GM19463 (cell line): ENCODE measurements at regions not wholly inside any gene's neighbourhood (a gene's known extent, or its start where the extent isn't known, plus 50 kb on each side); places are given as distances from the start of the nearest gene placed in this dataset.

Source experiments
- ATAC-seq: cut with Tn5 transposase; IDR thresholded peaks from one replicate; pipeline ENCODE4 v1.9.1; 2021; ENCODE audit warnings: mild to moderate bottlenecking, moderate library complexity; ENCODE audit not compliant: unreplicated experiment

DNA sequence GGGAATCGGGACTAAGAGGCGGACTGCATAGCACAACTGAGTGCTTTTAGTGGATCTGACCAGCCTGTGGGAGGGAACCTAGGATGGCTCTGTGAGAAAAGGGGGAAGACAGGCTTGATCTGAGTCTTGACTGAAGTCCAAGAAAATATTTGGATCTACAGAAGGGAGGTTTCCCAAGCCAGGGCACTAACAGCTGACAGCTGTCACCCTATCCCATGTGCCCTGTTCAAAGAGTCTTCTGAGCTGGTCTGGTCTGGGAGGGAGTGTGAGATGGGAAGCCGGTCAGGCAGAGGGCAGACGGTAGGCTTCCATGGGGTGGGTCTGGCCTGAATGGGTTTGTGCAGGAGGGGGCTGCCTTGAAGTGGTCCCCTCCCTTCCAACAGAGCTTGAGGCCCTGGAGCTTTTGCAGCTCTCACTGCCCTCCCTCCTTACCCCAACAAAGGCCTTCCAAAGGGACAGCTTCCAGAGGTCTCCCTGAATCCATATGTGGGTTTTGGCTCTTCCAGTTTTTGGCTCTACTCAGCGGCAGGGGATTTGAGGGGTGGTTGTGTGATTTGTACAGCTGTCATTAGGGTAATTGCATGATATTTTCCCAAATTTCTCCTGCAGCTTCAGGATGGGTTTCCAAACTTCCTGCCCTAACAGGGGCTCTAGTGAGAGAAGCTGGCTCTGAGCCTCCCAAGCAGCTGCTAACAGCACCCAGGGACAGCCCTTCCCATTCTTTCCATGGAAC is 643.7 kb downstream of the BCOR start:
- ATAC-seq, result no peak

DNA sequence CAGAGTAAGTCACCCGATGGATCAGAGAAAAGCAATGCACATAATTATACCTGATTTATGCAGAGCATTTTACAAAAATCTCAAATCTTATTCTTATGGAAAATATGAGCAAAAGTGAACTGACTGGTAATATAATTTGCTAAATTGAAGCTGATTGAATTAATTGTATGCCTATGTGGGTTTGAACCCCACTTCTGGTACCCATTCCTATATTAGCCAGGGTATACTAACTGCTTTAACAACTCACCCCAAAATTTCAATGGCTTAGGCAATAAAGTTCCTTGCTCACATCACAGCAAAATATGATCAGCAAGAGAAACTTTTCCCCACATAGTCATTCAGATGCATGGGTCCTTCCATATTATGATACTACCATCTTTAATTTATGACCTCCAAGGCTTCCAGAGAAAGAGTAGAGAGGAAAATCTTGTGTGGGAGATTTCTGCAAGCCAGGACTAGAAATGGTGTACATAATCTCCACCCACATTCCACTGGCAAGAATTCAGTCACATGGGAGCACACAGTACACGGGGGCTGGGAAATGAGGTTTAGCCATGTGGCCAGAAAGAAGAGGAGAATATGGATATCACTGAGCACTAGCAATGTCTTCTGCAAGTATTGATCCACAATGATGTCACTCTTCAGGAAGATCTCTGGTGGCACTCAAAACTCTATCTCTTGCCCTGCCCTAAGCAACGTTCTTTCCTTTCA is 640.7 kb downstream of the BCOR start:
- no peak for ATAC-seq

DNA sequence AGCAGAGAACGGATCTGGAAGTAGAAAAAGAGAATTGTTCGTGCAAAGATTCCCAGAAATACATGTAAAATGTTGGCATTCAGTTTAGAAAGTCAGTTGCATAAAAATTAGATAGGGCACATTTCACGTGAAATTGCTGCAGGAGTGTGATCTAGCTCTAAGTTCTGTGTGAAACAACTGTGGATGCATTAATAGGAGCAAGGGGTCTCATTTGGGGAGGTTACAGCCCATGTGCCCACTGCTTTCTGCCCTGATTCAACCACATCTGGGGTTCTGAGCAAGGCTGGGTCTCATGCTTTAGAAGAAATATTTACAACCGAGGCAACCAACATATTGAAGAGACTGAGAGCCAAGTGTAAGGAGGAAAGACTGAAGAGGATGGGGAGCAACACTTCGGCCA is 639.0 kb downstream of the BCOR start:
- ATAC-seq, result no peak

DNA sequence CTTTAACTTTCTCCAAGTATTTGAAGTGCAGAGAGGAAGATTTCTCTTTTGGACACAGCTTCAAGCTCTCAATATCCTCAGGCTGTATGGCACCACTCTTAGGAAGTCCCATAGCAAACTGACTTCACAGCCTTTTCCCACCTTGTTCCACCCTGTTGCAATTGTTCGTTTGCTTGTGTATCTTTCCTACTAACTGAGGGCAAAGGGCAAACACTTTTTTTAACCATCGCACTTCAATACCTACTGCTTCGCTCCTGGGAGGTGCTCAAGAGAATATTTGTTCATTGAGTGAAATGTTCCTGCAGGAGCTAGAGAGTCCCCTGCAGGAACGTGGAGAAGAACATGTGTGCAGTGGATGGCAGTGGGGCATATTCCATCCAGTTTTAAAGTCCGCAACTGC is 638.6 kb downstream of the BCOR start:
- ATAC-seq, result no peak

DNA sequence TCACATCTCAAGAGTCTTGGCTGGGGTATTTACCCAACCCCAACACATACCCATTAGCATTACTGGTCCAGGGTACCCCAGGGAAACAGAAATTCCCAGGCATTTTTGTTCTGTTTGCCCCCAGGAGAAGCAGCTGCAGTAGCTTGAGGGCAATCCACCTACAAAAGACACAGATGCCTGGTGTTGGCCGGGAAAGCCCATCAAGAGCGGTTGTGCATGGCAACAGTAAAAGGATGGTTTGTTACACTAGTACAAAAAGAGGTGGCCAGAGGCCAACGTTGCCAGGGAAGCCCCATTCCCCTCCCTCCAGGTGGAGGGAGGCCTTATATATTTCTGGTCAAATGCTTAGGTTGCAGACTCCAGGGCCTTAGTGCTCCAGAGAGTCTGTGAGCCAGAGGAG is 637.8 kb downstream of the BCOR start:
- ATAC-seq, result no peak

DNA sequence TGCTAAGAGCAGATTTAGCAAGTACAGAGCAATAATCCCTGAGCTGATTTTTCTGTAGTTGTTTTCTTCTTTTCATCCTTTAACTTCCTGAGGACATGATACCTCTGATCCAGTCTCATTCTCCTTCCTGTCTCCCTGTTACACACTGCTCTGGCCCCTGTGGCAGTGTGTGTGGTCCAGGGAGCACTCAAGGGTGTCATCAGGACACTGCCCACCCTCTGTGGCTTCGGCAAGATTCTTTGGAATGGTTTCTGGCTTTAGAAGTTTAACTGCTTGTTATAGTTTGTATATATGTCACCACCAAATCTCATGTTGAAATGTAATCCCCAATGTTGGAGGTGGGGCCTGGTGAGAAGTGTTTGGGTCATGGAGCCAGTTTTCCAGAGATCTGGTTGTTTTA is 637.3 kb downstream of the BCOR start:
- no peak for ATAC-seq

DNA sequence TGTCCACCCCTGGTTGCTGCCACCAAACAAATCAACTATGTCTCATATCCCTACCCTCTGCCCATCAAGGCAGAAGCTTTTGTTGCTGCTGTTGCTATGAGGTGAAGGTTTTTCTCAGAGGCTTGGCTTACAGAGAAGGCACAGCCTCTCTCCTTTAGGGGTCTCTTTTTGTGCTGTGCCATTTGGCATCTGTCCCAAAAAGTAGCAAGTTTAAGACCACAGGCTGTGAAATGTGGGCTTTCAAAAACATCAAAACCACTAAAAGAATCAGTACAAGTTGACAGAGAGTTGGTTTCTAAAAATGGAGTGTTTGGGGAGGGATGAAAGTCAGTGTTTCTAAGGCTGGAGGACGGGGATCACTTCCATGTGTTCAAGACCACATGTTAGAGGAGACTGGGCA is 634.9 kb downstream of the BCOR start:
- no peak for ATAC-seq

DNA sequence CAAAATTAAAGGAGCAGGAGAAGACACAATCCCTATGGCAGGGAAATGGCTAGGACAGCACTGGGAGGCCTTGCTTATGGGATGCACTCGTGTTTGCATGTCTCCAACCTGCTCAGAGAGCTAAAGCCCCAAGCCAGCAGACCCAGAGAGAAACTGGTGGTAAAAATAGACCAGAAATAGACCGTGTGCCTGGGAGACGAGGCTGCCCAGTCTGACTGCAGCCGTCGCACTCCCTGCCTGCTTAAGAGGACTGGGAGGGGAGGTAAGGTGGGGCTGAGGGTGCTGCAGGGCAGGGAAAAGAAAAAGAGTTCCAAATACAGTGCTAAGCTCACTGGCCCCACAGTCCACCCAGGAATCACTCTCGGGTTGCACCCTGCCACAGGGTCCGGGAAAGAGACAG is 633.5 kb downstream of the BCOR start:
- no peak for ATAC-seq

DNA sequence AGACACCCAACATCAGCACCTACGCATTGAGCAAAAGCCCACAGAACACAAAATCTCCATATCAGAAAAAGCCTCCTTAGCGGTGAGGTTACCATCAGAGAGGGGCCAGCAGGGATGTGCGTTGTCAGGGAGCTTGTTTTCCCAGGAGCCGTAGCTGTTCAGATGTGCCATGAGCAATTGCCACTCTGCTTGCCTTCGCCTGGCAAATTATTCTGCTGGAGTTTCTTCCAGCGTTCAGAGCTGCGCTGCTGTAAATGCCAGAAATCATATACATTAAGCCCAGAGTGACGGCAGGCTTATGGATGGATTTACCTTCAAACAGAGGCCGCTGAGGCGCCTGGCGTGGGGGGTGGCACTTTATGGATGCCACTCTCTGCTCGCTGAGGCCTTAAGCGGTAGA is 632.3 kb downstream of the BCOR start:
- no peak for ATAC-seq

DNA sequence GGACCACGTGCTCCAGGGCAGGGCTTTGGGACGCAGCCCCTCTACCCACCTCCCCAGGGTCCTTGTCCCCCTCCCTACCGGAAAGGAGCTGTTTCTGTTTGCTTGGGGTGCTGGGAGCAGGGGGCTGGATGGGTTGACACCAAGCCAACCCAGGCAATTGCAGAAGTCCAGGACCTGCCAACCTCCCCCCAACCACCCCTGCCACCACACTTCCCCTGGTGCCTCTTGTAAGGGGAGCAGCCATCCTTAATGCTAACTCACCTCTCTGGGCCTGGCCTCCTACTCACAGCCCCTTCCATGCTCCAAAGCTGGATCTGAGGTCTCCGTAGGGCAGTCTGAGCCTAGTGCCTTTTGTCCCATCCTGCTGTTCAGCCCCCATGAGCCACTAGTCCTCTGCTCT is 631.9 kb downstream of the BCOR start:
- ATAC-seq, result no peak

DNA sequence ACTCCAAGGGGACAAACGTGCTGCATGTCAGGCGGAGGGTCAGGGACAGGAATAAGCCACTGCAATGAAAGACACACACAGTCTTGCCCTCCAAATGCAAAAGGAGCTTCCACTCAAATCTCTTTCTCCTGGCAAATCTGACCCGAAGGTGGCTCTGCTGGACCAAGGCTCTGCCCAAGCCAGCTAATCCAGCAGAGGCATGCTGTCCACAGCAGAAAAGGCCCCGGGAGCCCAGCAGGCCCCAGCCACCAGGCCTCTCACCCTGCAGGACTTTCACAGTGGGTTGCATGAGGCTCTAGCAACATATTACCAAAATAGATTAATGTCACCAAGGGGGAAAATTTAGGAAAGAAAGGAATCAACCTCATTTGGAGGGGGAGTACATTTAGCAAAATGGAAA is 628.6 kb downstream of the BCOR start:
- ATAC-seq, result no peak

DNA sequence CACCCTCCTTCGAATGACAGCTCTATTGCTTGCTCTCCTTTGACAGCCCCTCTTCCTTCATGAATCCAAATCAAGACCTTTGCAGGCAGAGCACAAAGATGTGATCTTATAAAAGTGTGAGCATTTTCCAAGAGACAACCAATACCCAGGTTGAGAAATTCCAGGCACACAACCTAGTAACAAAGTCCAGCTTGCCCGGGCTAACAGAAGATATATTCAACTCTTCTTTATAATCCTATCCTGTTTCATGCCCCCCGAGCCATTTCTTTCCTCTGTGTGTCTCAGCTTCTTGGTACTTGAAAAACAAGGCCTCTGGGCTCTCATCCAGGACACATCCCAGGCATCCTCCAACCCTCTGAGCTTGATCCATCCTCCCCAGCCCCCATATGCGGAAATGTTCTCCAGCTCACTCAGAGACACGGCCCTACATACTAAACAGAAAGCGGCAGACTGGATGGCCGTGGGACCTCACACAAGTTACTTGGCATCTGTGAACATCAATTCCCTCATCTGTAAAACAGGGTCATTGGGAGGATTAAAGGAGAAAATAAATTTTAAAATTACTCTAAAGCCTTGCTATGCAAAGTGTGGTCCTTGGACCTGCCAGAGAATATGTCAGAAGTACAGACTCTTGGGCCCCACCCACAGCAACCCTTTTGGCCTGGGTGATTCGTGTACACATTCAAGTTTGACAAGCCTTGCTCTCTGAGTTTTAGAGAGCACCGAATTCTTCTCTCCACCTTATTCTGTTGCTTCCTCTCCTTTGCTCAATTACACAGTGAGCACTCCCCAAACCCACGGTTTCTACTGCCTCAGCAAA is 627.0 kb downstream of the BCOR start:
- no peak for ATAC-seq

DNA sequence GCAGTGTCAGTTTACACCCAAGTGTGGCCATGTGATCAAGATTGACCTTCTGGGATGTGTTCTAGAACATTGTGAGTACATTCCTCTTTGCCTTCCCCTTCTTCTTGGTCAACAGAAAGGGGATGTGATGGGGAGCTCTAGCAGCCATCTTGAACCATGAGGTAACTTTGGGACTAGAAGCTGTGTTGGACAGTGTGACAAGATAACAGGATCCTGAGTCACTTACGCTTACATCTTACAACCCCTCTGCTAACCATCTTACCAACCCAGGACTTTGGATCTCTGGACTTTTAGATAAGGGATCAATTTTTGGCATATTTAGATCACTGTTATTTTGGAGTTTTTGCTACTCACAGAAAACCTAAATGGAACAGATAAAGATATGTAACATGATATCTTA is 625.6 kb downstream of the BCOR start:
- ATAC-seq, result no peak

DNA sequence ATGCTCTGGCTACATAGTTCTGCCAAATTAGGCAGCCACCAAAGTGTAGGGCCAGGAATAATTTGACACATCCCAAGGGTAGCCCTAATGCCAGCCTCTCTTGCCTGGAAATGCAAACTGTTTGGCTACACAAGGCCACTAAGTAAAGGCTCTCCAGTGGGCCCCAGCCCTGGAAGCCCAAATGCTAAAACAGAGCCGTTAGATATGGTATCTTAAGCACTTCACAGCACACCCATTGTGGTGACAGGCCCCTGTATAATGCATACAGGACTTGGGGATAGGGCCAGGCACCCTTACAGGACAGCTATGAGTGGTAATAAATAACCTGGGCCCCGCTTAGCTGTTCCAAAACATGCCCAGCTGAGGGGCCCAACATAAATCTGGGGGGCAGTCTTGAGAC is 623.9 kb downstream of the BCOR start:
- ATAC-seq, result no peak

DNA sequence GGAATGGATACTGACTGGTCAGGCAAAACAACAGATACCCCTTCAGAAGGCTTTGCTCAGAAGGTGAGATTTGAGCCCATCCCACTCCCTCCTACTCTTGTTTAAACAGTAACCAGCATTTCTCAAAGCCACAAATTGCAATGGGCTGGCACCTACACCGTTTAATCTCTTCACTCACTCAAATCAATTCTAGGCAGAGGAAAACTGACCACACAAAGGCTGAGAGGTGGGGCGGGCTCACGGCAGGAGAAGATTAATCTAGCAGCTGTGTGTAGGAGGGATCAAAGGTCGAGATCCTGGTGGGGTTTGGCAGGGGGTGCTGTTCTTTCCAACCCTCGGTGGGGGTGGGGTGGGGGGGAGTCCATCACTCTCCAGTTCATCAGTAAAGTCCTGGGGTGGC is 622.4 kb downstream of the BCOR start:
- ATAC-seq, result no peak

DNA sequence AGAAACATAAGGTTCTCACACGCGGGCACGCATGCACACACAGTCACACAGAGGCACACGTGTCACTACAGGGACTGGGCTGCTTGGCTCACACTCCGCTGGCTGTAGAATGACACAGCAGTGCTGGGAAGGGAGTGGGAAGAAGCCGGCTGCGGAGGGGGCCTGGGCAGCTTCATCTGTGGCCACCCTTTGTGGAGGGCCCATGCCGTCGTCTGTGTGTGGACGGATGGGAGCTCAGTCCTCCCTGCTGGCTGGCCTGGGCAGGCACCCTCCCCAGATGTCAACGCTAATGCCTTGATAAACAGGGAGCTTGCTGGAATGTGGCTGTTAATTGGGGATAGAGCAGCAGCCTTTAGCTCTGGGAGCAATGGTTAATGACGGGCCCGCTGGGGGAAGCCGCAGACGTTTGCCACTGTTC is 621.1 kb downstream of the BCOR start:
- ATAC-seq, result no peak

DNA sequence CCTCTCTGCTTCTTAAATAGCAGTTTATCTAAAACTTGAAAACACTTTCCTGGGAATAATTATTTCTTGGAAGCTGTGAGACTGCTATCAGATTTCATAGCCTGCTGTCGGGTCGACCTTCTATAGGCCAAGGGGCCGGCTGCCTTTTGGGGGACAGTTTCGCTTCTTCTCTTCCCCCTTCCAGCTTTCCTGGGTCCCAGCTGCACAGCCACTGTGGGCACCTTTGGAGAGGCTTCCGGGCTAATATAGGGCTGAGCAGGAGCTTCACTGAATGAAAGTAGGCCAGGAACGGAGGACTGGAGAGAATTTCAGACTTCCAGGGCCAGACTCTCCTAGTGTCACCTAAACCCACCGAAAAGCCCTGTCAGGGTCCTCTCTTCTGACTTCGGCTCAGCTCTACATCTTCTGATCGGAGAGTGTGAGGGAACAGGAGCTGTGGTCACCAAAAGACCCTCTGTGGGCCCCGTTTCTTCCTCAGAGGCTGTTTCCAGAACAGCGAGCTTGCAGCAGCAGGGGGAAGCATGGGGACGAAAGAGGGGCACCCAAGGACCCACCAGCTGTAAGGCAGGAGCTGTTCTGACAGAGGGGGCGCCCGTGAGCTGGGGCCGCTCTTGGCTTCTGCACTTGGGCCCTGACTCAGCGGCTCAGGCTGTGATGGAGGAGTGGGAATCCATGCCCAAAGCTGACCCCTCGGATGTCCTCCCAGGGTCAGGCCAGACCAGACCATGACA is 620.6 kb downstream of the BCOR start:
- ATAC-seq, result no peak

DNA sequence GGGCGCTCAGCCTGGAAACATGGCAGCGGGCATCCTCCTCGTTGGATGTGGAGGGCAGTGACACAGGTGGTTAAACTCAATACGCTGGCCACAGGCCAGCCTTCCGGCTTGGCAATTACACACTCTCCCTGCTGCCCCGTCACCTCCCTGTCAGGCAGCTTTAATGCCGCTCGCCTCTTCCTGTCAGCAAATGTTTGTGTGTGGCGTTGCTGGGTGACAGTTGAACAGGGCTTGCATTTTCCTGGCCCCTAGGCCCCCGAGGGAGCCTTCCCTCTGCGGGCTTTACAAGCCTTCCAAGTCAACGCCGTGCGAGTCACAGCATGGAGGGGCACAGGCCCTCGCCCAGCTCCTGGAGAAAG is 620.0 kb downstream of the BCOR start:
- no peak for ATAC-seq

DNA sequence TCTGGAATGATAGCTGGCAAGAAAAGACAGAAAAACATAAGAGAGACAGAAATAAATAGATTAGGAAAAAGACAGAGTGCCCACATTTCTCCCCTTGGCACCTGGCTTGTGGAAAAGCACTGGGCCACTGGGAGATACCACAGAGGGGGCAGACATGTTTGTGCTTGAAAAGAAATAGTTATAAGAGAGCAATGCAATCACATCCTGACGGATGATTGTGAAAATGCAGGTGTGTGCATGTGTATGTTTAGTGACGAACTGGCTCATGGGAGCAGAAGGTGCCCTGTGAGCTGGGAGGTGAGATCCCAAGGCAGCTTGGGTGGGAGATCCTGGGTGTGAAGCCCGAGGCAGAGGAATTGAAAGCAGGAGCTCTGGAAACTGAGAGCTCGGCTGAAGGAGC is 617.9 kb downstream of the BCOR start:
- no peak for ATAC-seq

DNA sequence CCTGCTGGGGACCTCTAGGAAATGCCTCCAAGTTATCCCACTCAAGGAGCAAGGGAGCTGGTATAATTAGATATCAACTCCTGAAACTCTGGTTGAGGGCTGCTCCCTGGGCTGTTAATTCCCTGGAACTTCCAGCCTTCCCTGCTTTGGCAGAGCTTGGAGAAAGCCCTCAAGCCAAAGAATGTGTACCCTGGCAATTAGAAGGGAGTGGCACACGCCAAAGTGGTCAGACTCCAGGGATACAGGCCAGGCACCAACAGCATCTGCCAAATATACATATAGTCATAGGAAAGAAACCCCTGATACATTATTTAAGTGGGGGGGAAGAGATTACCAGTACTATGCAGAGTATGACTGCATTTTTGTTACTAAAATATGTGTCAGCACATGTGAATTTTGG is 616.8 kb downstream of the BCOR start:
- ATAC-seq, result no peak

DNA sequence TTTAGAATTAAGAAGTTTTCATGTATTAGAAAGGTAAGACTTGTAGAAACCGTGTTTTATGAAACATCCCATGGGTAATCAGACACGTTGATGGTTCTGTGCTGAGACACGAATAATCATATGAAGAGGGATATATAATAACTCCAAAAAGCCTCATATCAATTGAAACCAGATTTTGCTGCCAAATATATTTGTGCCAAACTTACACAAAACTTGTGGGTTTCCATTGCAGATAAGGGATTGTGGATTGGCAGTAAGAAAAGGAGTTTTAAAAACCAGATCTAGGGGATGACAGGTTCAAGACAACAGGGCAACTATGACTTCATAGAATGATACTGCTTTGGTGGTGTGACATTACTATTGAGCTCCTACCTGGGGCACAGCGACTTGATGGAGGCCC is 616.1 kb downstream of the BCOR start:
- ATAC-seq, result no peak
